GM12892 (cell line): ENCODE measurements at regions not wholly inside any gene's neighbourhood (a gene's known extent, or its start where the extent isn't known, plus 50 kb on each side); places are given as distances from the start of the nearest gene placed in this dataset.

Experiments
- DNase-seq: peaks from one replicate; pipeline ENCODE4 v3.0.0; 2011; ENCODE audit not compliant: insufficient read length
- FAIRE-seq: peaks from 2 replicates; lab custom pipeline; 2011; peaks lifted over from hg19 to GRCh38; lab: Jason Lieb, UNC
- POLR2A ChIP-seq: IDR thresholded peaks from 2 replicates; pipeline ENCODE4 v1.6.1; 2011; ENCODE audit warnings: low read depth, low read length, control low read depth
- POLR2AphosphoS5 ChIP-seq: IDR thresholded peaks from 2 replicates; pipeline ENCODE4 v1.6.1; 2011; ENCODE audit warnings: low read depth, low read length, control low read depth
- TAF1 ChIP-seq: IDR thresholded peaks from 2 replicates; pipeline ENCODE4 v1.6.1; 2011; ENCODE audit warnings: low read depth, mild to moderate bottlenecking, control low read depth, low read length, borderline replicate concordance

- TF ChIP-seq TAF1 (no peak), POLR2AphosphoS5 (no peak), POLR2A (no peak)
- FAIRE-seq (no peak), DNase-seq (no peak)
These were observed 346.3 kb downstream of the SHANK2 start for GRCh38 chr11:70906101-70906500.

- TF ChIP-seq POLR2A (no peak), TAF1 (no peak)
- FAIRE-seq (no peak), DNase-seq (no peak)
These were observed 344.2 kb downstream of the SHANK2 start for GRCh38 chr11:70908223-70908622.

- FAIRE-seq (no peak), DNase-seq (no peak)
- TF ChIP-seq POLR2AphosphoS5 (no peak), POLR2A (no peak), TAF1 (no peak)
These were observed 341.5 kb downstream of the SHANK2 start for GRCh38 chr11:70910835-70911234.

GRCh38 chr11:70912226-70912840 lies 340.0 kb downstream of the SHANK2 start:
- TF ChIP-seq POLR2A: no peak
- TF ChIP-seq TAF1: no peak
- TF ChIP-seq POLR2AphosphoS5: no peak
- DNase-seq: no peak

GRCh38 chr11:70913715-70914231 lies 338.6 kb downstream of the SHANK2 start:
- no peak for DNase-seq
- FAIRE-seq: no peak
- no peak for TF ChIP-seq POLR2A
- TF ChIP-seq POLR2AphosphoS5: no peak
- no peak for TF ChIP-seq TAF1

More at GRCh38 chr11:70912226-70912840, 340.0 kb downstream of the SHANK2 start:
- FAIRE-seq: no peak

- FAIRE-seq (no peak), DNase-seq (no peak)
- TF ChIP-seq TAF1: no peak
- TF ChIP-seq POLR2A: no peak
- no peak for TF ChIP-seq POLR2AphosphoS5
These were observed 337.9 kb downstream of the SHANK2 start for GRCh38 chr11:70914496-70914895.

GRCh38 chr11:70915158-70915985 lies 337.0 kb downstream of the SHANK2 start:
- no peak for TF ChIP-seq TAF1
- DNase-seq: no peak
- FAIRE-seq: no peak

- no peak for DNase-seq
- FAIRE-seq: no peak
- no peak for TF ChIP-seq TAF1
These were observed 336.0 kb downstream of the SHANK2 start for GRCh38 chr11:70916351-70916750.

- DNase-seq (no peak), FAIRE-seq (no peak)
- TF ChIP-seq POLR2AphosphoS5: no peak
- TF ChIP-seq POLR2A: no peak
- no peak for TF ChIP-seq TAF1
These were observed 334.1 kb downstream of the SHANK2 start for GRCh38 chr11:70918242-70918641.

GRCh38 chr11:70921804-70922203 lies 330.6 kb downstream of the SHANK2 start:
- FAIRE-seq (no peak), DNase-seq (no peak)
- TF ChIP-seq POLR2AphosphoS5: no peak
- TF ChIP-seq POLR2A: no peak
- no peak for TF ChIP-seq TAF1

- DNase-seq: no peak
- TF ChIP-seq POLR2AphosphoS5 (no peak), POLR2A (no peak), TAF1 (no peak)
- no peak for FAIRE-seq
These were observed 328.3 kb downstream of the SHANK2 start for GRCh38 chr11:70924108-70924507.

GRCh38 chr11:70925238-70925637 lies 327.1 kb downstream of the SHANK2 start:
- FAIRE-seq (no peak), DNase-seq (no peak)
- TF ChIP-seq POLR2AphosphoS5 (no peak), POLR2A (no peak), TAF1 (no peak)
